Subcutaneous abdominal adipose tissue (tissue), 5 donors: ENCODE measurements at regions not wholly inside any gene's neighbourhood (a gene's known extent, or its start where the extent isn't known, plus 50 kb on each side); places are given as distances from the start of the nearest gene placed in this dataset.

Source experiments
- H3K27ac ChIP-seq: one replicate; pipeline ENCODE4 v1.7.0; 2013; ENCODE audit warnings: low read depth, mild to moderate bottlenecking, inconsistent platforms, low read length, moderate library complexity
- H3K27me3 ChIP-seq, 5 donors: one replicate each; pipeline ENCODE4 v1.7.0; 2013; ENCODE audit warnings: low read length in 5 of 5, inconsistent platforms in 1 of 5; ENCODE audit not compliant: control insufficient read depth in 5 of 5, insufficient read depth in 4 of 5
- H3K36me3 ChIP-seq, 5 donors: one replicate each; pipeline ENCODE4 v1.7.0; 2013; ENCODE audit warnings: low read length in 5 of 5; ENCODE audit not compliant: control insufficient read depth in 5 of 5, insufficient read depth in 5 of 5
- H3K4me1 ChIP-seq, 5 donors: one replicate each; pipeline ENCODE4 v1.7.0; 2013; ENCODE audit warnings: low read length in 5 of 5, mild to moderate bottlenecking in 3 of 5, moderate library complexity in 1 of 5; ENCODE audit not compliant: control insufficient read depth in 5 of 5, insufficient read depth in 5 of 5
- H3K4me3 ChIP-seq, 5 donors: one replicate each; pipeline ENCODE4 v1.7.0; 2013; ENCODE audit warnings: low read length in 5 of 5, low read depth in 1 of 5
- H3K9ac ChIP-seq, 5 donors: one replicate each; pipeline ENCODE4 v1.7.0; 2013; ENCODE audit warnings: low read length in 5 of 5, mild to moderate bottlenecking in 4 of 5, moderate library complexity in 3 of 5
- H3K9me3 ChIP-seq, 5 donors: one replicate each; pipeline ENCODE4 v1.7.0; 2013; ENCODE audit warnings: low read length in 5 of 5; ENCODE audit not compliant: control insufficient read depth in 5 of 5
- donor health status: healthy.
- donor health status: healthy.
- donor health status: healthy.
- donor health status: healthy.
- donor health status: healthy.

GRCh38 chr5:124402144-124402581 lies 344.3 kb downstream of the ZNF608 start:
- no peaks in the 10 kb centered on the region for H3K27me3 ChIP-seq
- H3K4me1 ChIP-seq, result peaks cover 2 to 35% (median 10%) of the 10 kb centered on the region in 5 donors
- H3K36me3 ChIP-seq, result no peaks in the 10 kb centered on the region
- H3K9ac ChIP-seq, result no peak overlapping the region
- H3K4me3 ChIP-seq, result no peak overlapping the region
- no peaks in the 10 kb centered on the region for H3K9me3 ChIP-seq
- no peak overlapping the region for H3K27ac ChIP-seq

GRCh38 chr5:124401476-124402143 lies 344.8 kb downstream of the ZNF608 start:
- H3K9me3 ChIP-seq, result no peaks in the 10 kb centered on the region
- H3K4me1 ChIP-seq, result peaks cover 2 to 40% (median 10%) of the 10 kb centered on the region in 5 donors
- no peak overlapping the region for H3K9ac ChIP-seq
- no peaks in the 10 kb centered on the region for H3K27me3 ChIP-seq
- H3K4me3 ChIP-seq, result no peak overlapping the region
- H3K27ac ChIP-seq, result no peak overlapping the region
- no peaks in the 10 kb centered on the region for H3K36me3 ChIP-seq

- Histone ChIP-seq H3K36me3 (no peaks in the 10 kb centered on the region), H3K27ac (no peak overlapping the region), H3K4me1 (peaks cover 2 to 37% (median 10%) of the 10 kb centered on the region in 5 donors), H3K9ac (no peak overlapping the region), H3K4me3 (no peak overlapping the region), H3K27me3 (no peaks in the 10 kb centered on the region), H3K9me3 (no peaks in the 10 kb centered on the region)
Observed at GRCh38 chr5:124399426-124399961, 346.9 kb downstream of the ZNF608 start.

GRCh38 chr5:124398460-124398859 lies 348.0 kb downstream of the ZNF608 start:
- Histone ChIP-seq H3K27ac (no peak overlapping the region), H3K36me3 (no peaks in the 10 kb centered on the region), H3K9me3 (no peaks in the 10 kb centered on the region), H3K4me3 (no peak overlapping the region), H3K27me3 (no peaks in the 10 kb centered on the region), H3K4me1 (peaks cover 2 to 37% (median 13%) of the 10 kb centered on the region in 5 donors), H3K9ac (no peak overlapping the region)

- Histone ChIP-seq H3K4me3 (no peak overlapping the region), H3K27ac (no peak overlapping the region), H3K36me3 (no peaks in the 10 kb centered on the region), H3K4me1 (peaks cover 2 to 35% (median 10%) of the 10 kb centered on the region in 5 donors), H3K27me3 (no peaks in the 10 kb centered on the region), H3K9me3 (no peaks in the 10 kb centered on the region), H3K9ac (no peak overlapping the region)
Observed at GRCh38 chr5:124397317-124397716, 349.1 kb downstream of the ZNF608 start.

- H3K27ac ChIP-seq, result no peak overlapping the region
- no peaks in the 10 kb centered on the region for H3K9me3 ChIP-seq
- peaks cover 2 to 26% (median 5%) of the 10 kb centered on the region in 5 donors for H3K4me1 ChIP-seq
- H3K4me3 ChIP-seq, result no peak overlapping the region
- no peaks in the 10 kb centered on the region for H3K27me3 ChIP-seq
- no peak overlapping the region for H3K9ac ChIP-seq
- no peaks in the 10 kb centered on the region for H3K36me3 ChIP-seq
Observed at GRCh38 chr5:124395926-124396325, 350.5 kb downstream of the ZNF608 start.

GRCh38 chr5:124395287-124395686 lies 351.2 kb downstream of the ZNF608 start:
- H3K36me3 ChIP-seq, result no peaks in the 10 kb centered on the region
- H3K4me3 ChIP-seq, result no peak overlapping the region
- H3K9me3 ChIP-seq, result peaks cover 2 to 6% (median 4%) of the 10 kb centered on the region in 5 donors
- no peaks in the 10 kb centered on the region for H3K27me3 ChIP-seq
- H3K9ac ChIP-seq, result no peak overlapping the region
- peaks cover 2 to 26% (median 5%) of the 10 kb centered on the region in 5 donors for H3K4me1 ChIP-seq
- H3K27ac ChIP-seq, result no peak overlapping the region

- Histone ChIP-seq H3K9me3 (peaks cover 4 to 9% (median 7%) of the 10 kb centered on the region in 5 donors), H3K36me3 (no peaks in the 10 kb centered on the region), H3K4me1 (peaks cover 2 to 25% (median 5%) of the 10 kb centered on the region in 5 donors), H3K9ac (no peak overlapping the region), H3K4me3 (no peak overlapping the region), H3K27ac (no peak overlapping the region), H3K27me3 (no peaks in the 10 kb centered on the region)
Observed at GRCh38 chr5:124394700-124395245, 351.7 kb downstream of the ZNF608 start.

GRCh38 chr5:124393584-124394379 lies 352.7 kb downstream of the ZNF608 start:
- Histone ChIP-seq H3K4me3 (no peak overlapping the region), H3K4me1 (peaks cover 2 to 17% (median 5%) of the 10 kb centered on the region in 5 donors), H3K9ac (no peak overlapping the region), H3K27me3 (no peaks in the 10 kb centered on the region), H3K27ac (no peak overlapping the region), H3K36me3 (no peaks in the 10 kb centered on the region), H3K9me3 (peaks cover 6 to 10% (median 9%) of the 10 kb centered on the region in 5 donors)

GRCh38 chr5:124383693-124384092 lies 362.7 kb downstream of the ZNF608 start:
- Histone ChIP-seq H3K36me3 (no peaks in the 10 kb centered on the region), H3K4me3 (no peak overlapping the region), H3K9ac (no peak overlapping the region), H3K4me1 (no peaks in the 10 kb centered on the region), H3K9me3 (peaks cover 4 to 21% (median 12%) of the 10 kb centered on the region in 5 donors), H3K27me3 (no peaks in the 10 kb centered on the region), H3K27ac (no peak overlapping the region)
